Astrocyte of the spinal cord (primary cell): ENCODE measurements at regions not wholly inside any gene's neighbourhood (a gene's known extent, or its start where the extent isn't known, plus 50 kb on each side); places are given as distances from the start of the nearest gene placed in this dataset.

ENCODE experiments used
- DNase-seq: peaks from one replicate; pipeline ENCODE4 v3.0.0; 2011; ENCODE audit warnings: low read depth, low spot score
- H3K4me3 ChIP-seq: 2 replicates; pipeline ENCODE4 v1.5.1; 2011; ENCODE audit warnings: low read depth, mild to moderate bottlenecking, low read length, moderate library complexity
- CTCF ChIP-seq: IDR thresholded peaks from 2 replicates; pipeline ENCODE4 v1.5.1; 2012; ENCODE audit warnings: low read depth, mild to moderate bottlenecking, low read length, inconsistent platforms
- in situ Hi-C: cut with HindIII; loops from 2 replicates; pipeline ENCODE4 v1.10.0; 2017; ENCODE audit warnings: low sequenced_read_pairs

GRCh38 chr16:27700304-27700995 lies 150.5 kb downstream of the KATNIP start:
- no peak for DNase-seq
- H3K4me3 ChIP-seq = no peak overlapping the region
- TF ChIP-seq CTCF = no peak
- in situ Hi-C loops = no loop called here

DNA sequence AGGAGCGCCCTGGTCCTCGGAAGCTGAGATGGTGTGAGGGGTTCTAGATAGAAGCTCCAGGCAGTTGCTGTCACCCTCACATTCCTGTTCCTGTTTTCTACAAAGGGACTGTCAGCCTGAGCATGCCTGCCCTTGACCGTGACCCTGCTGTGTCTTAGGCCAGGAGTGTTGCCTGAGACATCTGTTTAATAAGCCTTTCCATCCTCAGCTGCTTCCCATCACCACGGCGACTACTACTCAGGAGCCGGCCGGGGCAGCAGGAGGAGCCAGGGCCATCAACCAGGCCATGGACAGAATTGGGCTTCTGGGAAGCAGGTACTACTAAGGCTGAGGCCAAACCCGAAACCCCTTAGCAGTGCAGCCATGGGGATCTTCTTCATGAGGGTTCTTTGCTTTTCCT lies 151.4 kb downstream of the KATNIP start:
- in situ Hi-C loops = no loop called here
- no peak for TF ChIP-seq CTCF
- no peak for DNase-seq
- H3K4me3 ChIP-seq = no peak overlapping the region

DNA sequence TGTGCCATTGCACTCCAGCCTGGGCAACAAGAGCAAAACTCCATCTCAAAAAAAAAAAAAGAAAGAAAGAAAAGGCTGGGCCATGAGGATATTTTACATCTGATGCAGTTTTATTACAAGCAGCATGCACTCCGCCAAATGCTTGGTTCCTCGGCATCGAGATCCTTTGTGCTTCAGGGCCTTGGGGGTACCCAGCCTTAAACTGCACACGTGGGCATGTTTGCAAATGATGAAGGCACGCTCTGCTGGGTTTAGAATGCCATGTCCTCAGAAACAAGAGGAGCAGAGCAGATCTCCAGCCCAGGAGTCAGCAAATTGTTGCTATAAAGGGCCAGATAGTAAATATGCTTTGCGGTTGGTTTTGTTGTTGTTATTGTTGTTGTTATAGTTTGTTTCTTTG lies 153.2 kb downstream of the KATNIP start:
- TF ChIP-seq CTCF = no peak
- H3K4me3 ChIP-seq = no peak overlapping the region
- DNase-seq = no peak
- in situ Hi-C loops = no loop called here

DNA sequence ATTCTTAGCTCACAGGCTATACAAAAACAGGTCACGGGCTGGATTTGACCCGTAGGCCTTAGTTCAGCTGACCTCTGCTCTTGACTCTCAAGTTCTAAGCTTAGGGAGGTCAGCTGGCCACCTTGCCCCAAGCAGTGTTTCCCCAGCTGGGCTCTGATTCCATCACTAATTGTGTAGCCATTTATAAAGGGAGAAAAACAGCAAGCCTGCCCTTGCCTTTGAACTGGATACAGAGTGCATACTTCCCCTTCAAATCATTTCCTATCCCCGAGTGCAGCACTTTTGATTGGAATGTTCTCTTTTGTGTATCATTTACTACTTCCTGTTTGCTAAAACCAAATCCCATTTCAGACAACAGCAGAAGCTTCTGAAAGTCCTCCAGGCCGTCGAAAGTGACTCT lies 153.6 kb downstream of the KATNIP start:
- H3K4me3 ChIP-seq = no peak overlapping the region
- peak; percentile 28 for DNase-seq
- in situ Hi-C loops = no loop called here
- no peak for TF ChIP-seq CTCF

DNA sequence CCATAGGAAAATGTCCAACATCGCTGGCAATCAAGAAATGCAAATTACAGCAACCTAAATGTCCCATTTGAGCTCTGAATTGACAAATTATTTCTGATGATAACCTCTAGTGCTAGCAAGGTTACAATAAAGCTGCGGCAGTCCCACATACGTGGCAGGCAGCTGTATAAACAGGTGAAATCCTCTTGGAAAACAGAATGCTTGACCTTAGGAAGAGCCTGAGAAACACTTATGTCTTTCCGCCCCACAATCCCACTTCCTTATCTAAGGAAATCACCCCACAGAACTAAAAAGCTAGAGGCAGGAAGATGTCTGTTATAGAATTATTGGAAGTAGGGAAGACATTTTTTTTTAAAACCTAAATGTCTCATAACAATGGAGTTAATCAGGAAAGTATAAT lies 154.3 kb downstream of the KATNIP start:
- H3K4me3 ChIP-seq = no peak overlapping the region
- in situ Hi-C loops = no loop called here
- DNase-seq = no peak
- no peak for TF ChIP-seq CTCF

- DNase-seq = no peak
- no peak overlapping the region for H3K4me3 ChIP-seq
- in situ Hi-C loops = no loop called here
- no peak for TF ChIP-seq CTCF
Measured at GRCh38 chr16:27706156-27706865, 156.4 kb downstream of the KATNIP start.
